ENCODE measurements at regions not wholly inside any gene's neighbourhood (a gene's known extent, or its start where the extent isn't known, plus 50 kb on each side); places are given as distances from the start of the nearest gene placed in this dataset.

DNA sequence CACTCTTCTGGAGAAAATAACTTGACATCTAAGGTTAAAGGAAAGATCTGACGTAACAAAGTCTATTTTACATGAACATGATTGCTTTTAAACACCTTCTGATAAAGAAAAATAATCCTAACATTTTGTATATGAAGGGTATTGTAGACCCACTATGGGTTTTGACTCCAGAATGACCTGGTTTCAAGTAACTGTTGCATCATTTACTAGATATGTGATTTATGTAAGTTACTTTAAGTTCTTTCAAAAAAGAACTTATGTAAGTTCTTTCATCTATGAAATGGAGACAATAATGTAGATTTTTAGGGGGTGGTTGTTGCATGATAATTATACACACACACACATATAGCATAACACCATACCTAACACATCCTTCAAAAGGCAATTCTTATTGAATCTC lies 147.6 kb upstream of the MIR17HG start:
- Histone ChIP-seq H4K20me1 (ENCODE audit: low read depth) (no peaks in the 10 kb centered on the region), H3K4me3 (no peak overlapping the region), H2AFZ (replicated peaks) (peak overlapping the region; percentile 73), H3F3A (ENCODE audit: low read depth) (no peaks in the 10 kb centered on the region), H3K4me2 (no peak overlapping the region), H3K27ac (no peak overlapping the region), H3K4me1 (peaks cover 34% of the 10 kb centered on the region), H3K36me3 (no peaks in the 10 kb centered on the region), H3K79me2 (ENCODE audit: low read depth) (no peaks in the 10 kb centered on the region), H3K9ac (no peak overlapping the region), H3K9me3 (ENCODE audit: low read depth) (no peaks in the 10 kb centered on the region), H3K27me3 (no peaks in the 10 kb centered on the region)
- DNase-seq (ENCODE audit: low spot score) = no peak
- Mint-ChIP-seq H3K36me3 (peaks cover 2% of the 10 kb centered on the region), H3K4me3 (no peak overlapping the region), H3K9me3 (no peaks in the 10 kb centered on the region), H3K27me3 (ENCODE audit: insufficient read depth, low read depth) (no peaks in the 10 kb centered on the region), H3K4me1 (peaks cover 32% of the 10 kb centered on the region), H3K27ac (no peak overlapping the region)
- TF ChIP-seq EZH2 (IDR thresholded peaks at IDR 0.05) = no peak
- no peak for TF ChIP-seq EZH2phosphoT487 (IDR thresholded peaks at IDR 0.05)
- TF ChIP-seq, protein P1, sequence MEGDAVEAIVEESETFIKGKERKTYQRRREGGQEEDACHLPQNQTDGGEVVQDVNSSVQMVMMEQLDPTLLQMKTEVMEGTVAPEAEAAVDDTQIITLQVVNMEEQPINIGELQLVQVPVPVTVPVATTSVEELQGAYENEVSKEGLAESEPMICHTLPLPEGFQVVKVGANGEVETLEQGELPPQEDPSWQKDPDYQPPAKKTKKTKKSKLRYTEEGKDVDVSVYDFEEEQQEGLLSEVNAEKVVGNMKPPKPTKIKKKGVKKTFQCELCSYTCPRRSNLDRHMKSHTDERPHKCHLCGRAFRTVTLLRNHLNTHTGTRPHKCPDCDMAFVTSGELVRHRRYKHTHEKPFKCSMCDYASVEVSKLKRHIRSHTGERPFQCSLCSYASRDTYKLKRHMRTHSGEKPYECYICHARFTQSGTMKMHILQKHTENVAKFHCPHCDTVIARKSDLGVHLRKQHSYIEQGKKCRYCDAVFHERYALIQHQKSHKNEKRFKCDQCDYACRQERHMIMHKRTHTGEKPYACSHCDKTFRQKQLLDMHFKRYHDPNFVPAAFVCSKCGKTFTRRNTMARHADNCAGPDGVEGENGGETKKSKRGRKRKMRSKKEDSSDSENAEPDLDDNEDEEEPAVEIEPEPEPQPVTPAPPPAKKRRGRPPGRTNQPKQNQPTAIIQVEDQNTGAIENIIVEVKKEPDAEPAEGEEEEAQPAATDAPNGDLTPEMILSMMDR (IDR thresholded peaks at IDR 0.05) = no peak

GRCh38 chr13:91200486-91200885 lies 147.0 kb upstream of the MIR17HG start:
- no peak overlapping the region for H3K4me3 Mint-ChIP-seq
- H3K9me3 ChIP-seq (ENCODE audit: low read depth) = no peaks in the 10 kb centered on the region
- no peak overlapping the region for H3K4me2 ChIP-seq
- H3K9me3 Mint-ChIP-seq = peaks cover under 1% of the 10 kb centered on the region
- H3K36me3 Mint-ChIP-seq = peaks cover 2% of the 10 kb centered on the region
- no peaks in the 10 kb centered on the region for H3K36me3 ChIP-seq
- H4K20me1 ChIP-seq (ENCODE audit: low read depth) = no peaks in the 10 kb centered on the region
- TF ChIP-seq EZH2phosphoT487 (IDR thresholded peaks at IDR 0.05) (no peak), EZH2 (IDR thresholded peaks at IDR 0.05) (no peak)
- TF ChIP-seq, protein P1 (IDR thresholded peaks at IDR 0.05) = no peak
- H3K9ac ChIP-seq = no peak overlapping the region
- H3K27ac ChIP-seq = no peak overlapping the region
- peaks cover 34% of the 10 kb centered on the region for H3K4me1 ChIP-seq
- no peaks in the 10 kb centered on the region for H3K27me3 ChIP-seq
- peak overlapping the region; percentile 73 for H2AFZ ChIP-seq (replicated peaks)
- H3F3A ChIP-seq (ENCODE audit: low read depth) = no peaks in the 10 kb centered on the region
- H3K27ac Mint-ChIP-seq = peak overlapping the region; percentile 27
- DNase-seq (ENCODE audit: low spot score) = no peak
- H3K4me1 Mint-ChIP-seq = peaks cover 32% of the 10 kb centered on the region
- no peaks in the 10 kb centered on the region for H3K27me3 Mint-ChIP-seq (ENCODE audit: insufficient read depth, low read depth)
- H3K4me3 ChIP-seq = no peak overlapping the region
- no peaks in the 10 kb centered on the region for H3K79me2 ChIP-seq (ENCODE audit: low read depth)

DNA sequence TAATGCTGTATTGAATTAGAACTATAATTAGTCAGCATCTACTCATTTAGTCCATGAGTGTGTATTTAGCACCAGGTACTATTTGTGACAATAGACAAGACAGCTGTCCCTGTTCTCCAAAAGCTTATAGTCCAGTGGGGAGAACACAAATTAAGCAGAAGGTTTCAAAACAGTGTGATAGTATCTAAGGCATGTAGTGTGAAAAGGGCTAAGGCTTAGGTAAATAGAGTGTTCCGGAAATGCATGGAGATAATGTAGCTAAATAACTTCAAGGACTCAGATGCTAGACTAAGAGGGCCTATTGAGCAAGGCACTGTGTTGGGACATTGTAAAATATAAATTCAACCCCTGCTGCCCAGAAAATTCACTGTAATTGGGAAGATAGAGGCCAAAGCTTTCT lies 144.1 kb upstream of the MIR17HG start:
- TF ChIP-seq, protein P1 (IDR thresholded peaks at IDR 0.05) = no peak
- TF ChIP-seq EZH2 (IDR thresholded peaks at IDR 0.05) = no peak
- no peak for TF ChIP-seq EZH2phosphoT487 (IDR thresholded peaks at IDR 0.05)
- no peaks in the 10 kb centered on the region for H3K36me3 Mint-ChIP-seq
- H3K4me3 Mint-ChIP-seq = no peak overlapping the region
- no peaks in the 10 kb centered on the region for H3K9me3 ChIP-seq (ENCODE audit: low read depth)
- peak overlapping the region; percentile 96 for H3K27ac Mint-ChIP-seq
- no peak overlapping the region for H2AFZ ChIP-seq (replicated peaks)
- no peaks in the 10 kb centered on the region for H3K79me2 ChIP-seq (ENCODE audit: low read depth)
- H4K20me1 ChIP-seq (ENCODE audit: low read depth) = no peaks in the 10 kb centered on the region
- no peaks in the 10 kb centered on the region for H3K27me3 ChIP-seq
- H3K27ac ChIP-seq = no peak overlapping the region
- H3K9me3 Mint-ChIP-seq = peaks cover 10% of the 10 kb centered on the region
- DNase-seq (ENCODE audit: low spot score) = no peak
- H3K4me1 ChIP-seq = peaks cover 45% of the 10 kb centered on the region
- H3F3A ChIP-seq (ENCODE audit: low read depth) = no peaks in the 10 kb centered on the region
- H3K36me3 ChIP-seq = no peaks in the 10 kb centered on the region
- peaks cover 40% of the 10 kb centered on the region for H3K4me1 Mint-ChIP-seq
- H3K4me2 ChIP-seq = no peak overlapping the region
- no peak overlapping the region for H3K9ac ChIP-seq
- no peak overlapping the region for H3K4me3 ChIP-seq
- no peaks in the 10 kb centered on the region for H3K27me3 Mint-ChIP-seq (ENCODE audit: insufficient read depth, low read depth)

Measured in neural progenitor cell (in vitro differentiated cells).